Glutamatergic neuron (in vitro differentiated cells): ENCODE measurements at regions not wholly inside any gene's neighbourhood (a gene's known extent, or its start where the extent isn't known, plus 50 kb on each side); places are given as distances from the start of the nearest gene placed in this dataset.
A peak's percentile ranks its signal among the peaks of the same experiment; 100 is the strongest.

ENCODE experiments used
- DNase-seq: peaks from one replicate; pipeline ENCODE4 v3.0.0; 2022
- H3K27ac Mint-ChIP-seq: one replicate; pipeline ENCODE4 v1.8.0; 2020; ENCODE audit warnings: mild to moderate bottlenecking, mixed read lengths, inconsistent platforms; ENCODE audit not compliant: unreplicated experiment
- H3K27me3 Mint-ChIP-seq: one replicate; pipeline ENCODE4 v1.8.0; 2020; ENCODE audit warnings: mild to moderate bottlenecking, moderate library complexity, mixed read lengths, inconsistent platforms; ENCODE audit not compliant: unreplicated experiment
- H3K36me3 Mint-ChIP-seq: one replicate; pipeline ENCODE4 v1.8.0; 2020; ENCODE audit warnings: mild to moderate bottlenecking, mixed read lengths, inconsistent platforms; ENCODE audit not compliant: unreplicated experiment
- H3K4me1 Mint-ChIP-seq: one replicate; pipeline ENCODE4 v1.8.0; 2020; ENCODE audit warnings: mild to moderate bottlenecking, low read depth, mixed read lengths, inconsistent platforms; ENCODE audit not compliant: unreplicated experiment
- H3K4me3 Mint-ChIP-seq: one replicate; pipeline ENCODE4 v1.8.0; 2020; ENCODE audit warnings: mild to moderate bottlenecking, mixed read lengths, inconsistent platforms; ENCODE audit not compliant: unreplicated experiment
- H3K9me3 Mint-ChIP-seq: one replicate; pipeline ENCODE4 v1.8.0; 2020; ENCODE audit warnings: mild to moderate bottlenecking, moderate library complexity, mixed read lengths, inconsistent platforms; ENCODE audit not compliant: unreplicated experiment
- TF ChIP-seq, protein P1 (sequence below): fragments of 200-600 bp; sonication (generic); IDR thresholded peaks from one replicate; pipeline ENCODE4 v1.5.0; 2021; ENCODE audit not compliant: partially characterized antibody, unreplicated experiment

DNA sequence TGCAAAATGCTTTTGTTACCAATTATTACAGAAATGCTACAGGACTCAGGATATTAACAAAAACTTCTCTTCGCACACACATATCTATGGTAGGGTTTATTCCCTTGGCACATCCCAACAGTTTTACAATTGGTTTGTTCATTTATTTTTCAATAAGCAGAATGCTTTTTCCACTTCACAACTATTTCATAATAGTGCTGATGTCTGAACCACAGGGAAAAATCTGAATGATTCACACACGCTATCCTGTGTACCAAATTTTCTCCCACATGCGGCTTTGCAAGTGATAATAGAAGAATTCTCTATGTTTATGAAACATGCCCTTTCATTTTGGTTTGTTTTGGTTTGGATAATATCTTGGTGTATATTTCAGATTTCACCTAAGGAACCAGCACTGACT lies 725.7 kb upstream of the TENM3 start:
- Mint-ChIP-seq H3K9me3 (peaks cover 5% of the 10 kb centered on the region), H3K27ac (no peak overlapping the region), H3K4me1 (peaks cover 14% of the 10 kb centered on the region), H3K4me3 (no peak overlapping the region), H3K36me3 (peaks cover 4% of the 10 kb centered on the region), H3K27me3 (no peaks in the 10 kb centered on the region)
- DNase-seq: no peak
- TF ChIP-seq, protein P1, sequence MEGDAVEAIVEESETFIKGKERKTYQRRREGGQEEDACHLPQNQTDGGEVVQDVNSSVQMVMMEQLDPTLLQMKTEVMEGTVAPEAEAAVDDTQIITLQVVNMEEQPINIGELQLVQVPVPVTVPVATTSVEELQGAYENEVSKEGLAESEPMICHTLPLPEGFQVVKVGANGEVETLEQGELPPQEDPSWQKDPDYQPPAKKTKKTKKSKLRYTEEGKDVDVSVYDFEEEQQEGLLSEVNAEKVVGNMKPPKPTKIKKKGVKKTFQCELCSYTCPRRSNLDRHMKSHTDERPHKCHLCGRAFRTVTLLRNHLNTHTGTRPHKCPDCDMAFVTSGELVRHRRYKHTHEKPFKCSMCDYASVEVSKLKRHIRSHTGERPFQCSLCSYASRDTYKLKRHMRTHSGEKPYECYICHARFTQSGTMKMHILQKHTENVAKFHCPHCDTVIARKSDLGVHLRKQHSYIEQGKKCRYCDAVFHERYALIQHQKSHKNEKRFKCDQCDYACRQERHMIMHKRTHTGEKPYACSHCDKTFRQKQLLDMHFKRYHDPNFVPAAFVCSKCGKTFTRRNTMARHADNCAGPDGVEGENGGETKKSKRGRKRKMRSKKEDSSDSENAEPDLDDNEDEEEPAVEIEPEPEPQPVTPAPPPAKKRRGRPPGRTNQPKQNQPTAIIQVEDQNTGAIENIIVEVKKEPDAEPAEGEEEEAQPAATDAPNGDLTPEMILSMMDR: no peak

DNA sequence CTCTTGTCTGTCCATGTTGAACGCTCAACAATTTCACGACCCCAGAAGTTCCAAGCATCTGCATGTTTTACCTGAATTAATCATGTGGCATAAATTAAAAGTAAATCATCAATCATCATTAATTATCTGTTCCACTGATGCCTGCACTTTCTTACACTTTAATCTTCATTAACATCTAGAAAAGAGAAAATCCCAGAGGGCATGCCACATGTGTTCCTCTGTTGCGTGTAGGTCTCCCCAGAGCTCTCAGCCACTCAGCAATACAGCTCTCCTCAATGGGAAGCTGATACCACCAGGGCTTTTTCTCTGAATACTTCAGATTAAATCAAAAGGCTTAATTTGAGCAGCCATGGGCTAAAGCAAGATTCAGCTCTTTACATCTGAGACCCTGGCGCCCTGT lies 722.4 kb upstream of the TENM3 start:
- Mint-ChIP-seq H3K36me3 (no peaks in the 10 kb centered on the region), H3K4me1 (peaks cover 22% of the 10 kb centered on the region), H3K4me3 (no peak overlapping the region), H3K9me3 (peaks cover 5% of the 10 kb centered on the region), H3K27ac (no peak overlapping the region), H3K27me3 (no peaks in the 10 kb centered on the region)
- TF ChIP-seq, protein P1: no peak
- no peak for DNase-seq

DNA sequence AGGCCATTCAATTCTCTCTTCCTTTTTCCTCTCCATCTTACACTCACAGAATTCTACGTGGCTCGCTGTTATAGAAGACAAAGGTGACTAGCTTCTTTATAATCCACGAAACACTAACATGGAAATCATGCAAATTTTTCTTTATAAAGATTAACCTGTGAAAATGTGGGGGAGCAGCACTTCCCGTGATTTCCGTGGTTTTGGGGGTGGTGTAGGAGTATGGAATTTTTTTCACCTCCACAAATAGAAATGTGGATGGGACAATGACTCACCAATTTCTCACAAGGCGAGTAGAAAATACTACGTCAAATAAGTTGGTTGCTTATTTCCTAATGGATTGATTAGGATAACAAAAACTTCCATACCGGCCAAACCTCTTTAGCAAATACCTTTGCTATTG lies 719.2 kb upstream of the TENM3 start:
- H3K4me3 Mint-ChIP-seq: no peak overlapping the region
- H3K27ac Mint-ChIP-seq: no peak overlapping the region
- H3K4me1 Mint-ChIP-seq: peaks cover 40% of the 10 kb centered on the region
- peaks cover 9% of the 10 kb centered on the region for H3K9me3 Mint-ChIP-seq
- H3K27me3 Mint-ChIP-seq: peaks cover 6% of the 10 kb centered on the region
- DNase-seq: no peak
- TF ChIP-seq, protein P1: no peak
- H3K36me3 Mint-ChIP-seq: no peaks in the 10 kb centered on the region

DNA sequence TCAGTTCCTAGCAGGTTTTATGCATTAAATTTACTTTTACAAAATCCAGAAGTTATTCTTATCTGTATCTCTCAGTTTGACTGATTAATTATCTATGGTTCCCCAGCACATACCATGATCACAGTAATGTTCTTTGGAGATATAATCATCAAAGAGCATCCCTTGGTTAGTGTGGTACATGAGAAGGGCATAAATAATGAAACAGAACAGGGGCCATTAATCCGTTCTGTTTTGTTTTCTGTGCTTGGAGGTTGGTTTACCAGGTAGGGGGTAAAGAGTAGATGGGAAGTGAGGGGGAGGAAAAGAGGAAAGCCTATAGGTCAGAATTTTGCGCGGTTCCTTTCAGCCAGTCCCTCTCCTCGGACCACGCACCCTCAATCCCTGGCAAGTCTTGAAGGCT lies 718.7 kb upstream of the TENM3 start:
- Mint-ChIP-seq H3K4me3 (no peak overlapping the region), H3K27me3 (peaks cover 6% of the 10 kb centered on the region), H3K36me3 (no peaks in the 10 kb centered on the region), H3K27ac (no peak overlapping the region), H3K9me3 (peaks cover 9% of the 10 kb centered on the region), H3K4me1 (peaks cover 39% of the 10 kb centered on the region)
- TF ChIP-seq, protein P1: no peak
- DNase-seq: no peak

DNA sequence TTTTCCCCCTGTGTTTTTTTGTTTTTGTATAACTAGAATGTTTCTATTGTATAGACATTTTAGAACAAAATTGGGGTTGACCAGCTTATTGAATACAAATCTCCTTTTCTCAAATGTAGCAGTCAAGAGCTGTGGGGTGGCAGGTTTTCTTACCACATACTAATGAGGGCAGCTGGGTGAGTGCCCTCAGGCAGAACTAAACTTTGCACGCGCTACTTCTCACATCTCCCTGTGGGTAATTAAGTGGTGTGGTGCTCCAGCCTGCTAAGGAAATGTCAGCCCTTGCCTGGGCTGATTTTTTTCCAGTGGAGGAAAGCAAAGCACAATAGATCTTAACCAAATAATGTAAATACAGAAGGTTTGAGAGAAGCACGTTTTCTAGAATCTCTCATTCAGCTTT lies 717.6 kb upstream of the TENM3 start:
- Mint-ChIP-seq H3K4me3 (peak overlapping the region; percentile 21), H3K27me3 (peaks cover 6% of the 10 kb centered on the region), H3K9me3 (peaks cover 7% of the 10 kb centered on the region), H3K36me3 (no peaks in the 10 kb centered on the region), H3K27ac (peak overlapping the region; percentile 78), H3K4me1 (peaks cover 36% of the 10 kb centered on the region)
- peak; percentile 35 for DNase-seq
- TF ChIP-seq, protein P1: no peak
